ENCODE measurements at regions not wholly inside any gene's neighbourhood (a gene's known extent, or its start where the extent isn't known, plus 50 kb on each side); places are given as distances from the start of the nearest gene placed in this dataset.

- Mint-ChIP-seq H3K4me3 (no peak overlapping the region), H3K36me3 (ENCODE audit: low read depth) (no peaks in the 10 kb centered on the region), H3K27me3 (ENCODE audit: low read depth) (no peaks in the 10 kb centered on the region), H3K4me1 (ENCODE audit: low read depth) (peaks cover 22% of the 10 kb centered on the region), H3K9me3 (no peaks in the 10 kb centered on the region), H3K27ac (no peak overlapping the region)
- DNase-seq, result no peak
- CTCF ChIA-PET, result no interaction called here
- intact Hi-C loops (cut with micrococcal nuclease), result no loop called here
Observed at GRCh38 chr3:18505056-18505455, 79.9 kb upstream of the SATB1 start.

- no peak overlapping the region for H3K4me3 Mint-ChIP-seq
- H3K9me3 Mint-ChIP-seq, result no peaks in the 10 kb centered on the region
- H3K27me3 Mint-ChIP-seq (ENCODE audit: low read depth), result no peaks in the 10 kb centered on the region
- H3K36me3 Mint-ChIP-seq (ENCODE audit: low read depth), result no peaks in the 10 kb centered on the region
- CTCF ChIA-PET, result interaction anchor here (1.6 kb wide), 1 partner anchor 257 kb away, joined by 3 read pairs; no protein-coding TSS in a partner anchor
- H3K27ac Mint-ChIP-seq, result no peak overlapping the region
- peaks cover 41% of the 10 kb centered on the region for H3K4me1 Mint-ChIP-seq (ENCODE audit: low read depth)
- intact Hi-C loops (cut with micrococcal nuclease), result loop anchor here (1.0 kb wide), 3 partner anchors 54 to 237 kb away; no protein-coding TSS in a partner anchor
- peak; percentile 48 for DNase-seq
Observed at GRCh38 chr3:18501679-18502343, 76.7 kb upstream of the SATB1 start.

DNA sequence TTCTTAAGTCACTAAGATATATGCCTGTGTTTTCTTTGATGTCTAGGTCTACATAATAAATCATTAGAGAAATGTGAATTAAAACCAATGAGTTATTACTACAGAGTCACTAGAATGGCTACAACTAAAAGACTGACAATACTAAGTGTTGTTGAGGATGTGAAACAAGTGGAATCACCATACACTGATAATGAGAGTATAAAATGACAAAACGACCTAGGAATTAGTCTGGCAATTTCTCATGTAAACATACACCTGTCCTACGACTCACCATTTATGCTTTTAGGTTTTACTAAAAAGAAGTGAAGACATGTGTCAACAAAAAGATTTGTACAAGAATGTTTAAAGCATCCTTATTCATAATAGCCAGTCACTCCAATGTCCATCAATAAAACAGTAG lies 75.2 kb upstream of the SATB1 start:
- H3K4me3 Mint-ChIP-seq, result no peak overlapping the region
- intact Hi-C loops (cut with micrococcal nuclease), result loop anchor here (1.0 kb wide), 2 partner anchors 55 to 150 kb away; no protein-coding TSS in a partner anchor
- H3K36me3 Mint-ChIP-seq (ENCODE audit: low read depth), result no peaks in the 10 kb centered on the region
- CTCF ChIA-PET, result no interaction called here
- H3K9me3 Mint-ChIP-seq, result no peaks in the 10 kb centered on the region
- no peak overlapping the region for H3K27ac Mint-ChIP-seq
- DNase-seq, result no peak
- peaks cover 41% of the 10 kb centered on the region for H3K4me1 Mint-ChIP-seq (ENCODE audit: low read depth)
- H3K27me3 Mint-ChIP-seq (ENCODE audit: low read depth), result no peaks in the 10 kb centered on the region

DNA sequence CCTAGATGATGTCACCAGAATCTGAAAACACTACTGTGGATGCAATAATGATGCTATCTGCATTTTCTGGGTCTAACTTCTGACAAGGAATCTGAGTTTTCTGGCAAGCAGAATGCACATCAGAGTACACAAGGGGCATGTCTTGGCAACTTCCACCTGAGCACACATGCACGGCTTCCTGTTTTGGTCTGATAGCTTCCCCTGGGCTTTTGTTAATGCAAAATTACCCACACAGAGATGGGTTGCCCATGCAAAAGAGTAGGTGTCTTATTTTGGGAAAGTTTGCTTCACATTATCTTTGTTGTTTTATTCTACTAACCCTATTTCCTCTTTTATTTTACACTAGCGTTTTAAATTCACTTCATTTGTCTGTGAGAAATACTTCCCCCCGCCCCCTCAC lies 74.2 kb upstream of the SATB1 start:
- Mint-ChIP-seq H3K9me3 (no peaks in the 10 kb centered on the region), H3K4me1 (ENCODE audit: low read depth) (peaks cover 41% of the 10 kb centered on the region), H3K27ac (peak overlapping the region; percentile 83), H3K27me3 (ENCODE audit: low read depth) (no peaks in the 10 kb centered on the region), H3K4me3 (peak overlapping the region; percentile 46), H3K36me3 (ENCODE audit: low read depth) (no peaks in the 10 kb centered on the region)
- intact Hi-C loops (cut with micrococcal nuclease), result loop anchor here (1.0 to 5.0 kb wide), 2 partner anchors 10 to 258 kb away; no protein-coding TSS in a partner anchor
- peak; percentile 42 for DNase-seq
- CTCF ChIA-PET, result no interaction called here

- DNase-seq, result no peak
- Mint-ChIP-seq H3K36me3 (ENCODE audit: low read depth) (no peaks in the 10 kb centered on the region), H3K9me3 (no peaks in the 10 kb centered on the region), H3K4me1 (ENCODE audit: low read depth) (peaks cover 27% of the 10 kb centered on the region), H3K27me3 (ENCODE audit: low read depth) (no peaks in the 10 kb centered on the region), H3K27ac (no peak overlapping the region), H3K4me3 (no peak overlapping the region)
- CTCF ChIA-PET, result no interaction called here
- intact Hi-C loops (cut with micrococcal nuclease), result no loop called here
Observed at GRCh38 chr3:18494251-18494650, 69.1 kb upstream of the SATB1 start.

DNA sequence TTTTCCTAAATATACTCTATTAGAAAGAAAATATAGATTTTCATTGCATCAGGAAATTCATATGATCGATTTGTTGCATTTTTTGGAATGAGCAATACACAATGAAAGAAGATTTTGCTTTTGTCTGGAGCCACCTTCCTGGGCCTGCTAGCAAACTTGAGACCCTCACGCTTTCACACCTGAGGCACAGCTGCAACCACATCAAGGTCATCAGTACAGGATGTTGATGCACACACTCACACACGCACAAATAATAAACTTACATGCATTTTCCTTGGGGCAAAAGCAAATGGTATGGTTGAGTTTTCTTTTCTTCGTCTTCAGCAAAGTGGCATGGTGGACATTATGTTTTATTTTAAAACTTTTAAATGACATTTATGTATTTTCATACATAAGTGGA lies 64.8 kb upstream of the SATB1 start:
- peak; percentile 60 for DNase-seq
- peaks cover 6% of the 10 kb centered on the region for H3K36me3 Mint-ChIP-seq (ENCODE audit: low read depth)
- no peaks in the 10 kb centered on the region for H3K27me3 Mint-ChIP-seq (ENCODE audit: low read depth)
- CTCF ChIA-PET, result no interaction called here
- no peak overlapping the region for H3K27ac Mint-ChIP-seq
- peaks cover 18% of the 10 kb centered on the region for H3K4me1 Mint-ChIP-seq (ENCODE audit: low read depth)
- intact Hi-C loops (cut with micrococcal nuclease), result loop anchor here (1.0 kb wide), 1 partner anchor 9 kb away; no protein-coding TSS in a partner anchor
- H3K9me3 Mint-ChIP-seq, result peaks cover 6% of the 10 kb centered on the region
- H3K4me3 Mint-ChIP-seq, result no peak overlapping the region

DNA sequence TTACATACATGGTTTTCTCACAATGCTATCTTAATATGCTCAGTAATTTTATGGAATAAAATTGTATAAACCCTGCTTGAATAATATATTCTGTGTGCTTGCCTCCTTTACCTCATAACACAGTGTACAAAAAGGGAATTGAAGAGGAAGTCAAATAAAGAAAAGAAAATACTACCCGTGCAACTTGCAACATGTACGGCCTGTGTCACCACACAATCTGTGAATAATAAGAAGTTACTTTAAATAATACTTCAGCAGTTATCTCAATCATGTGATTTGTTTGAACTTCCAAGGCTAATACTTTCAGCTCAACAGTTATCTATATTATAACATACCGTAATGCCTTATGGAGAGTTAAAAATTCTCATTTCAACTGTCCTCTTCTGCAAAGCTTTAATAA lies 58.1 kb upstream of the SATB1 start:
- DNase-seq, result no peak
- Mint-ChIP-seq H3K36me3 (ENCODE audit: low read depth) (peaks cover 21% of the 10 kb centered on the region), H3K9me3 (peaks cover 8% of the 10 kb centered on the region), H3K27me3 (ENCODE audit: low read depth) (no peaks in the 10 kb centered on the region), H3K4me1 (ENCODE audit: low read depth) (peaks cover 18% of the 10 kb centered on the region), H3K4me3 (no peak overlapping the region), H3K27ac (no peak overlapping the region)
- CTCF ChIA-PET, result no interaction called here
- intact Hi-C loops (cut with micrococcal nuclease), result no loop called here

GRCh38 chr3:18481946-18482548 lies 56.9 kb upstream of the SATB1 start:
- CTCF ChIA-PET, result interaction anchor here (0.7 to 1.2 kb wide), 4 partner anchors 12 to 278 kb away, joined by 3 read pairs; no protein-coding TSS in a partner anchor
- H3K4me1 Mint-ChIP-seq (ENCODE audit: low read depth), result peaks cover 18% of the 10 kb centered on the region
- no peak overlapping the region for H3K4me3 Mint-ChIP-seq
- no peak for DNase-seq
- intact Hi-C loops (cut with micrococcal nuclease), result no loop called here
- peaks cover 9% of the 10 kb centered on the region for H3K9me3 Mint-ChIP-seq
- H3K27ac Mint-ChIP-seq, result no peak overlapping the region
- H3K27me3 Mint-ChIP-seq (ENCODE audit: low read depth), result no peaks in the 10 kb centered on the region
- peaks cover 21% of the 10 kb centered on the region for H3K36me3 Mint-ChIP-seq (ENCODE audit: low read depth)

- H3K27ac Mint-ChIP-seq, result no peak overlapping the region
- peaks cover 18% of the 10 kb centered on the region for H3K4me1 Mint-ChIP-seq (ENCODE audit: low read depth)
- H3K36me3 Mint-ChIP-seq (ENCODE audit: low read depth), result peaks cover 16% of the 10 kb centered on the region
- CTCF ChIA-PET, result no interaction called here
- intact Hi-C loops (cut with micrococcal nuclease), result no loop called here
- DNase-seq, result no peak
- H3K9me3 Mint-ChIP-seq, result peaks cover 2% of the 10 kb centered on the region
- no peak overlapping the region for H3K4me3 Mint-ChIP-seq
- no peaks in the 10 kb centered on the region for H3K27me3 Mint-ChIP-seq (ENCODE audit: low read depth)
Observed at GRCh38 chr3:18477620-18478019, 52.5 kb upstream of the SATB1 start.

All from activated naive CD4-positive, alpha-beta T cell treated with anti-CD3 and anti-CD28 coated beads for 36 hours (primary cell).